Left colon (tissue), 2 donors: ENCODE measurements at regions not wholly inside any gene's neighbourhood (a gene's known extent, or its start where the extent isn't known, plus 50 kb on each side); places are given as distances from the start of the nearest gene placed in this dataset.

Experiments
- ATAC-seq: fragments of 200-7000 bp; cut with Tn5 transposase; one replicate; pipeline ENCODE4 v1.9.1; 2020; ENCODE audit warnings: mild to moderate bottlenecking, moderate library complexity
- DNase-seq, 2 donors: peaks; one replicate each; pipeline ENCODE4 v3.0.0-alpha.2; 2020
- intact Hi-C, 2 donors: fragments of 100-400 bp; cut with DNase I in 1 of 2; cut with micrococcal nuclease in 1 of 2; formaldehyde crosslinking; loops; one replicate each; pipeline versions ENCODE4 v1.11.2 to v1.14.0; 2022; cut with DNase I, micrococcal nuclease
- donor health status: DM: no; HTN: no; CAD: no.
- donor health status: DM: yes; HTN: yes; CAD: no.

DNA sequence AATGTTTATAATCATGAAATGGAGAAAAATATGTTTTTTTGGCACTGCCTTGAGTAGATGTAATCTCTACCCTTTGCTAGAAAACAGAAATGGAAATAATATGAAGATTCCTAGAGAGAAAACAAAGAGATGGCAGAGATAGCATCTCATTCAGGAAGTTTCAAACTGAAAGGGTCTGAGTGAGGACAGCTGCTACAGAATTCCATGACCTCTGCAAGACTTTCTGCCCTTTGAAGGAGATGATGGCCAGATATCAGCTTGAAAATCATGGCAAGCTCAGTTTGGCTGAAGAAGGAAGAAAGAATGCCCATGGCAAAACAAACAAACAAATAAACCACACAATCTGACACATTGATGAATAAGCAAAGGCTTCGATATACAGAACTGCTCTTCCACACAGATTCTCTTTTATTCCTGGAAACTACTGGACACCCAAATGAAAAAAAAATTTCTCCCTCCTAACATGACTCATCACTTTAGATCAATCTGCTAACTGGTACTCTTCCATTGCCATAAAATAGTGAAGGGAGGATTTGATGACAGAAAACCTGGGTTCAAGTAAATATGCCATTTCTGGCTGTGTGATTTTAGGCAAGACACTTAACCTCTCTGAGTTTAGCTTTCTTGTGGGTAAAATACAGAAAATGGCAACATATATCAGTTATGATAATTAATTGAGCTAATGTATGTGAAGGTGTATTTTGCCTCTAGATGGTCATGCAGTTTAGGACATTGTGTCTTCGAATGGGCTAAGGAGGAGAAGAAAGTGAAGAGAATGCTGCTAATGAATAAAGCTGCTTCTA, 105.9 kb upstream of the SPACA1 start:
- ATAC-seq (no peak), DNase-seq (no peak)
- intact Hi-C loops = no loop called here

DNA sequence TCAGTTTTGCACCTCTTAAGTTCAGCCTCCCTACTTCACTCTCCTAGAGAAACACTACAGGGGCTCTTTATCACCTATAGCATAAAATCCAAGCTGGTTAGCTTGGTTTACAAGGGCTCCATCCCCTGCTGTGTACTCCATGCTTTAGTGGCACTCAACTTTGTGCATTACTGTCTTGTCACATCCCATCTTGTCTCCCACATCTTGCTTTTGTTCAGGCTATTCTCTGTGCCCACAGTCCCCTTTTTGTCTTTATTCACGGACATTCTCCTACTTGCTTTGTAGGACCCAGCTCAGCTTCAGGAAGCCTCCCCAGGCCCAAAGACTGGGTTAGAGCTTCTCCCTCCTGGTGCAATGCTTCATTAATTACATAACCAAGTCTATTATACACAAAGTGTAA, 107.9 kb upstream of the SPACA1 start:
- DNase-seq = no peak
- intact Hi-C loops = loop anchor here in 1 of 2 donors (10.0 kb wide), 1 partner anchor 295 kb away; no protein-coding TSS in a partner anchor
- ATAC-seq = no peak

DNA sequence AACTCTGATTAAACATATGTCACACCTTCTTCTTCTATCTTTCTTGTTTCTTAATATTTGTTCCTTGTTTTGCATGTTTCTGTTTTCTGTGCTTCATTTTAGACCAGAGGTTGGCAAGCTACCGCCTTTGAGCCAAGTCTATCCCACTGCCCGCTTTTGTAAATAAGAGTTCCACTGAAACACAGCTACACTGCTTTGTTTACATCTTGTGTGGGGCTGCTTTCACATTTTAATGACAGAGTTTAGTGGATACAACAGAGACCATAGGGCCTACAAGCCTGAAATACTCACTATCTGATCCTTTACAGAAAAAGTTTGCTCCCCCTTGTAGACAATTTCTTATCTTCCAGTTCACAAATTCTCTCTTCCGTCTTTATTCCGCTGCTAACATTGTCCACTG, 109.4 kb upstream of the SPACA1 start:
- intact Hi-C loops = loop anchor here in 1 of 2 donors (10.0 kb wide), 1 partner anchor 297 kb away; no protein-coding TSS in a partner anchor
- no peak for DNase-seq
- ATAC-seq = no peak

DNA sequence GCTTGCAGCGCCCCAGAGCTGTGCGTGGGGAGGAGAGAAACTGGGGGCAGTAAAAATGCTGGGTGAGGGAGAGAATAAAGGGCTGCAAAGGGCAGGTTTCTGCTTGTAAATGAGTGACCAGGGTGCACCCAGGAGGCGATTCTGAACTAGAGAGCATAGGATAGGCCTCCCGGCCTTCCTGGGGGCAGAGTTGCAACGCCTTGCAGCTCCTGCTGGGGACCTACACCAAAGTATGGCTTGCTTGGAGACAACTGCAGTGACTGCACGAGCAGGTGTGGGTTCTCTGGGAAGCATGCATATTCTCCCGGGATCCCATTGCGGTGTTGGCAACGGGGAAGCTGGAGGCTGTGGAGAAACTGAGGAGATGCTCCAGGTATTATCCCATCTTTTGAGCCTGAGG, 111.6 kb upstream of the SPACA1 start:
- ATAC-seq (no peak), DNase-seq (no peak)
- intact Hi-C loops = loop anchor here in 1 of 2 donors (10.0 kb wide), 1 partner anchor 299 kb away; no protein-coding TSS in a partner anchor

DNA sequence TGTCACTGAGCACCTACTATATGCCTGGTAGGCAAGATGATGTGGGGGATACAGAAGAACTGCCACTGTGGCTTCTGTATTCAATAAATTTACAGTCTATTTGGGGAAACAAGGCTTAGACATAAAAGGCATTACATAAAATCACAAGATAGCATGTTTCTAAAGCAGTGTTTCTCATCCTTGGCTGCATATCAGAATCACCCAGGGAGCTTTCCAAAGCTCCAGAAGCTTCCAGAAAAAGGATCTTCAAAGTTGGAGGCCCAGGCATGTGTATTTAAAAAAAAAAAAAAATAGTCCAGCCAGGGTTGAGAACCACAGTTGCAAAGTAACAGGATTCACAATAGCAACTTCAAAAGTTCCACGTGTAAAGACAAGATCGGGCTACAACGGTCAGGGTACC, 112.4 kb upstream of the SPACA1 start:
- ATAC-seq (no peak), DNase-seq (no peak)
- intact Hi-C loops = loop anchor here in 1 of 2 donors (10.0 kb wide), 1 partner anchor 300 kb away; no protein-coding TSS in a partner anchor

DNA sequence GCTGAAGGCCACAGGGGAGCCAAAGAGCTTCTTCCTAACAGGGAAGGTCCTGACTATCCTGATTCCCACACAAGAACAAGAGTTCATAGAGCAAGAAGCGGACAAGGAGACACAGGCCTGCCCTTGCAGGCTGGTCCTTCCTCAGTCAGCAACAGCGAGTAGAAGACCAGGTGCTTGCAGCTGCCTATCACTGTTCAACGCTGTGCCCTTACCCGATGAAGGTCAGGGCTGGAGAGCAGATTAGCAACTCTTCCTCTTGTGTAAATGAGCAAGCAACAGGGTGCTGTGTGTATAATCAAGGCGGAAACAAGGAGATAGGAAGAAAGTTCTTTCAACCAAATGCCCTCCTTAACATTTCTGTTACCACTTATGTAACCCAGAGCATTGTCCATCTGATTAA, 115.3 kb upstream of the SPACA1 start:
- ATAC-seq (no peak), DNase-seq (no peak)
- intact Hi-C loops = loop anchor here in 1 of 2 donors (10.0 kb wide), 1 partner anchor 302 kb away; no protein-coding TSS in a partner anchor

DNA sequence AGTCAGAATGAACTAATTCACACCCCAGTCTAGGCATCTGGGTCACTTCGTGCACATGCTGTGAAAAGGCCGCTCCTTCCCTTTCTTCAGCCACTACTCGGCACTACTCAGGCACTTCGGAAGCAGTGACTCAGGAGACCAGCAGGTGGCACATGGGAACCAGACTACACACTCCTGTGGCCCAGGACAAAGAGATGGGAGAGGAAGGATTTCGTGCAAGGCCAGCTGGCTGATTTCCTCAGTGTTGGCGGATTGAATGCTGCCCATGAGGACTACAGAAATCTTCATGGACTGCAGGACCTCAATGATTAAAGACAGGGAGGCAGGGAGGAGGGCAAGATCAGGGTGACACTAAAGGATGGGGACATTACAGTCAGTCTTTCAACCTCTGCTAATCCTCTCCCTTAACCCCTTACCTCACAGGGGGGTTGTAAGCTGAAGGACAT, 117.8 kb upstream of the SPACA1 start:
- DNase-seq = peak; percentile 77 to 84
- peak; percentile 100 for ATAC-seq
- intact Hi-C loops = loop anchor here in 1 of 2 donors (10.0 kb wide), 2 partner anchors 305 to 935 kb away; no protein-coding TSS in a partner anchor

DNA sequence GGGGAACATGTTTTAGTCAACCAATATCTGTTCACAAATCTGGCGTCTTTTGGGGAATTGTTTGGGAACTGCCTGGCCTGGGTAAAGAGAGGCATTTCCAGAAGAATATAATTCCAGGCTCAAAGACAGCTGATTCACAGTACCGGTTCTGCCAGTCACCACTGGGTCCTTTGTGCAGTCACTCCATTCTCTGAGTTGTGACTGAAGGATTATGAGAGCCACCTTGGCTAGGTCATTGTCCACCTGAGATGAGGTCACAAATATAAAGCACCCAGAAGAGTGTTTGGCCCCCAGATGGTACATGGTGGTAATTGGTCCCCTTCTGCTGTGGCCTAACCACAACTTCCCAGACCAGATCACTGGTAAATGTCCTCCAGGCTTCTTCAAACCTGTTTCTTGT, 121.0 kb upstream of the SPACA1 start:
- DNase-seq (no peak), ATAC-seq (no peak)
- intact Hi-C loops = loop anchor here in 1 of 2 donors (10.0 kb wide), 1 partner anchor 938 kb away; no protein-coding TSS in a partner anchor

DNA sequence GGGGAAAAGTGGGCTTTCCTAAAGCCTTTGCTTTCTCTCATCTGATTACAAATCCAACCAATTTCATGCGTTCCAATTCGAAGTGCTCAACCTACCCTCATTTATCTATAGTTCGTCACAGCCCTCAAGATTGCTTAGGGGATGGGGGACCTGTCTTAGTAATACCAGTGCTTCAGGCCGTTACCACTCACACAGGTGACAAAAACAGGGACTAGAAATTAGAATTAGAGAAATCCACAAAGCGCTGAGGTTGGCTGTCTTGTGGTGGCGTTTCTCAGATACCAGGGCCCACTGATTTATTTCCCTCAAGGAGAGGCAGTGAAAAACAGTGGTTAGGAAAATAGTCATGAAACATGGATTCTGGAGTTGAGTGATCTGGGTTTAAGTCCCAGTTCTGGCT, 121.6 kb upstream of the SPACA1 start:
- ATAC-seq (no peak), DNase-seq (no peak)
- intact Hi-C loops = loop anchor here in 1 of 2 donors (10.0 kb wide), 1 partner anchor 939 kb away; no protein-coding TSS in a partner anchor

DNA sequence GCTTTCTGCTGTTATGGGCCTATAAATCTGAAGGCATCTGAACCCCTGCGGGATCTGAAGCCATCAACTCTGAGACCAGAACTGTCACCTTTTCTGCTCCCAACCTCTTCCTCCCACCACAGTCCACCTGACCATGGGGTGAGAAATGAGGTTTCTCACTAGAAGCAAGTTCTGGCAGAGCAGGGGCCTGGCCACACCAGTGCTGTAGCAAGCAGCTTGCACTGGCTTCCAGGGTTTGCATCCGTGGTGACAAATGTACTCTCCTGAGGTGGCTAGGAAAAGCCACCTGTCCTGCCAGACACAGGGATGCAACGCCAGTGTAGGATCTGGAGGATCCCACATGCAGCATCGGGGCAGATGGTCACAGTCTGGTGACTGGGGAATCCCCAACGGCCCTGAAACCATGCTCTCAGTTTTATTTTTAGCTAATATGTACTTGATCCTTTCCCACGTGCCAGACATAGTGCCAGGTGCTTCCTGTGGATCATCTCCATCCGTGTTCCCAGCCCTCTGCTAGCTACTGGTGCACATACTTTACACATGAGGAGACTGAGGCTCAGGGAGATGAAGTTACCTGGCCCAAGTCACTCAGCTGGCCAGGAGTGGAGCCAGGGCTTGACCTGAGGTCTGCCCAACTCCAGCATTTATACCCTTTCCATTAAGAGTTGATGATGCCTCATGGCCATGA, 122.1 kb upstream of the SPACA1 start:
- intact Hi-C loops = loop anchor here in 1 of 2 donors (10.0 kb wide), 1 partner anchor 939 kb away; no protein-coding TSS in a partner anchor
- ATAC-seq (no peak), DNase-seq (peak; percentile 16 to 39)

DNA sequence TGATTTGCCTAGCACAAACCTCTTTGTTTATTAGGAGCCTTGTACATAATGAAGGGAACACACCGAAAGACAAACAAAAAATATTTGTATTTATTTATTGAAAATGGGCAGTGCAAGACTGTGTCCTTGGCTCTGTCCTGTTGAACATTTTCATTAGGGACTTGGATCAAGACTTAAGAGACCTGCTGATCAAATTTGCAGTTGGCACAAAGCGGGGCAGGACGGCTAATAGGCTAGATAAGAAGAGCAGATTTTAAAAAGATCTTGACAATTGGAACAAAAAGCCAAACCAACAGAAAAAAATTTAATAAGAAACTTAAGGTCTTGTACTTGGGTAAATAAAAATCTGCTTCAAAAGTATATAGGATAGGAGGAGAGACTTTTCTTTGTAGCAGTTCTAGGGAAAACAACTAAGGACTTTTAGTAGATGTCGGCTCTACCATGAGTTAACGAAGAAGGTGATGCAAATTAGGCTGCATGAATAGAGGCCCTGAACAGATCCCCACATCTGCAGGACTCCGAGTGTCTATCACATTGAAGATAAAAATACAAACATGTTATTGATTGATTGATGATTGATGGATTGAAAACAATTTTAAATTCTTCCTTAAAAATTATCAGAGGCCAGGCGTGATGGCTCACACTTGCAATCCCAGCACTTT, 124.1 kb upstream of the SPACA1 start:
- ATAC-seq (no peak), DNase-seq (no peak)
- intact Hi-C loops = loop anchor here in 1 of 2 donors (10.0 kb wide), 1 partner anchor 941 kb away; no protein-coding TSS in a partner anchor

DNA sequence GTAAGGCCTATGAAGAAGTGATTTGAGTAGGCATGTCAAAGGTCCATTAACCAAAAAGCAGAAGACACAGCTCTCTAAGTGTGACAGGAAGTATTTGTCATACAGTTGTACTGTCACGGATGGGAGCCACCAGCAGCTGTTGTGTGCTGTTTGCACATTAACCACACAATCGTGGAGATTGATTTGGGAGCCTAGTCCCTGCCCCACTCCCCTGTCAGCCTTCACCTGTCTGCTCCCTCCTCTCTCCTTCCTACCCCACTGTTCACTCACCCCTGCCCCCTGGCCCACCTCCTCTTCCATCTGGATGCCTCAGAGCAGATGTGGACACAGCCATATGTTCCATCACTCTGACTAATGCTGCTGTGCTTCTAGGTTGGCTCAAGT, 124.7 kb upstream of the SPACA1 start:
- intact Hi-C loops = loop anchor here in 1 of 2 donors (10.0 kb wide), 1 partner anchor 942 kb away; no protein-coding TSS in a partner anchor
- ATAC-seq (no peak), DNase-seq (no peak)

DNA sequence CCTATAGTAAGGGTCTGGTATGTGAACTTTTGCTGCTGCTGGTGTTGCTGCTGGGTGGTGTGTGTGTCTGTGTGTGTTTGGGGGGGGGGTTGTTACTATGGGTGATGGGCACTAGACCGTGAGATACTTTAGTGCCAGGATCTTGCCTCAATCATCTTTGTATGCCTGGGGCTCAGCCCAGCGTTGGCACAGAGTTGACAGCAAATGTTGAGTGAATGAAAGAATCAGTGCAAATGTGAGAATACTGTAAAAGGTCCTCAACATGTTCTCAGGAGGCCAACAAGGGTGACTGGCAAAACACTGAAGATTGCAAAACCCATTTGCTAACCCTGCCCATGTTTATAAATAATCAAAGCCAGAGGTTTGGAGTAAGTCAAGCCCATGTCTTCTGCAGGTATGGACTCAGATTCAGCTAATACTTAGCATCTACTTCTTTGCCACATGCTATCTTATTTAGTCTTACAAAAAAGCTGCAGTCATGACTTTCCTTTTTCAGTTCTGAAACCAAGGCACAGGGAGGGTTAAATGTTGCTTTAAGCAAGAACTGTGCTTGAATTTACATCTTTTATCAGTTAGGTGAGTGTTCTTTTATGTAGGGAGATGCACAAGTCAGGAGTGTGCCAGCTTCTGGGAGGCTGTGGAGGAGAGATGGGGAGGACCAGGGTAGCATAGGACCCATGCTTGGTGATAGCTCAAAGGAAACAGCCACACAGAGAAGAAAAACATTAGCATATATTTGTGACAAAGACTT, 125.3 kb upstream of the SPACA1 start:
- no peak for ATAC-seq
- no peak for DNase-seq
- intact Hi-C loops = loop anchor here in 1 of 2 donors (10.0 kb wide), 1 partner anchor 942 kb away; no protein-coding TSS in a partner anchor

DNA sequence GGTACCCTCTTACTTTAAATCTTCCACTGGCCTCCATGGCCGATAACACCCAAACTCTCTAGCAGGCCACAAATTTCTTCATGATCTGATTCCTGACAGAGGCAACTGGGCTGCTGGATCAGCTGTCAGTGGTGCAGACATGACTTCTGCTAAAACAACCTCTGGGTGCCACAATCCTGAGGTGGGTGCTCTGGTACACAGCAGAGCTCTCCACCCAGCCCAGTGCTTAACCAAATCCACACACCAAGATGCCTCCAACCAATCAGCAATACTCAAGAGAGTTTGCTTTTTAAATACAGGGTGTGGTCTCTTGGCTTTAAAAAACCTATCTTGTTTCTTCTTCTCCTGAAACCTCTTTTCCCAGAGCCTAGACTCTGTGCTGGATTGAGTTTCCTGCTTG, 126.6 kb upstream of the SPACA1 start:
- DNase-seq (no peak), ATAC-seq (no peak)
- intact Hi-C loops = loop anchor here in 1 of 2 donors (10.0 kb wide), 1 partner anchor 944 kb away; no protein-coding TSS in a partner anchor

DNA sequence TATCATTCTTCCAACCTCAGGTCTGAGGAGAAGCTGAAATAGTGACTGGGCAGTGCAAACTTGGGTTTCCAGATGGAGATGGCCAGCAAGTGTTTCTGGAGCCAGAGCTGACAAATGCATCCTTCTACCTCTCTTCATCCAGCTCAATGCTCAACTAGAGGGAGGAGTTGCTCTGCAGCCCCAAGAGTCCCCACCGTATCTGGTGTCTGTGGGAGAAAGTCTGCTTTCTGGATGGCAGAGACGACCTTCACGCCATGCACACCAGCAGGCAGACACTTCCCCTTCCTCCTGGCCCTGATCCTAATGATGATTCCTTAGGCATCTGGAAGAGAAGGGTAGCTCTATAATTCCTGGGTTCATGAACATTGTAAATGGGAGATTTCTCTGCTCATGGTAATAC, 127.4 kb upstream of the SPACA1 start:
- ATAC-seq (no peak), DNase-seq (no peak)
- intact Hi-C loops = loop anchor here in 1 of 2 donors (10.0 kb wide), 1 partner anchor 945 kb away; no protein-coding TSS in a partner anchor

DNA sequence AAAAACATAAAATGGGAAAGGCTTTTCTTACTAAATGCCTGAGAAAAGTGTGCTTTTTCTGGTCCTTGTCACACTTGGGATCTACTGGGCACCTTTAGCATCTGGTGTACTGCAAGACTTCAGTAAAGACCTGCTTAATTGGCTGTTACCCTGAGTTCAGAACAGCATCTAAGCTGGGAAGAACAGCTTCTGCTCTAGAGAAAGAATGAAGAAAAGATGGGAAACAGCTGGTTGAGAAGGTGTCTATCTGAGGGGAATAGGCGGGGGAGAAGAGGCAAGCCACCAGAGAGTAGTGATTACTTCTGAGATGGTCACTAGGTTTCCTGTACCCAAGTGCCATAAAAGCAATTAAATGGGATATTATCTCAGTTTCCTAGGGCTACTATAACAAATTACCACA, 128.2 kb upstream of the SPACA1 start:
- no peak for ATAC-seq
- intact Hi-C loops = no loop called here

DNA sequence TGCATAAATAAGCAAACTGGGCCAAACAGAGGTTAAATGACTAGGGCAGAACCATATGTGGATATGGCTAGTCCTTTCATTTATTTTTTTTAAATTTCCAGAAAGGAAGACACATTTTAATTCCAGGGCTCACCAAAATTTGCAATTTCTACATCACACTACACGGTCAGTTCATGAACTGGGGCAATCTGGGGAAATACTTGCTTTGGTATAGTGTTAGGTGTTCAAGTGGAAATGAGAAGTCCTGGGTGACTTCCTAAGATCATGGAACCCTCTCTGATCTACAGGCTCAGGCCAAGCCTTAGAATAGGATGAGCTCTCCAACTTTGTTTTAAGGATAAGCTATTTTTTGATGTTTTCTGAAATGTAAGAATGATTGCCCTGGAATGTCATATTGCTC, 128.6 kb upstream of the SPACA1 start:
- intact Hi-C loops = no loop called here
- DNase-seq (no peak), ATAC-seq (no peak)

More for the DNA sequence above, 128.2 kb upstream of the SPACA1 start:
- no peak for DNase-seq

DNA sequence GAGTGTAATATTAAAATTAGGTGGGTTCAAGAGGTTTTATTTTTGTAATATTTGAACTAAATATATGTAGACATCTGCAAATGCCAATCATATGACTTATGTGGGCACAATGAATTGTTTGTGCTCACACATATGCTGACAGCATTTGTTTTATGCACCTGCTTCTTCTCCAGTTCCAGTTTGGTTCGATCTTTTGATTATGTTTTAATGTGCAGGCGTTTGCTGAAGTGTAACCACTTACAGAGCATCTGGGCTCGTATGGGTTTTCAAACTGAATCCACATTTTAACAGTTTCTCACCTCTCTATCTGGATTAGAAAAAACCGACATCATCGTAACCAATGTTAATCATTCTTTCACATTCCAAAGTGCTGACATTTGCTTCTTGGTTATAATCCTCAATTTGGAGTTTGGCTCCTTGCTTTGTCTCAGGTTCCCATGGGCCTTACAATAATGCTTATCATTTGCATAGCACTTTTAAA, 129.1 kb upstream of the SPACA1 start:
- intact Hi-C loops = no loop called here

More for the DNA sequence above, 129.1 kb upstream of the SPACA1 start:
- no peak for ATAC-seq
- DNase-seq = no peak
